HFF-Myc (cell line): ENCODE measurements at regions not wholly inside any gene's neighbourhood (a gene's known extent, or its start where the extent isn't known, plus 50 kb on each side); places are given as distances from the start of the nearest gene placed in this dataset.

ENCODE experiments used
- DNase-seq: peaks from one replicate; pipeline ENCODE4 v3.0.0-alpha.2; 2011; ENCODE audit warnings: low read depth; ENCODE audit errors: extremely low read depth
- H3K4me3 ChIP-seq: replicated peaks from 2 replicates; pipeline ENCODE4 v1.5.1; 2011; ENCODE audit warnings: low read depth, mild to moderate bottlenecking, control low read depth, low read length
- CTCF ChIP-seq: IDR thresholded peaks from 2 replicates; pipeline ENCODE4 v1.5.1; 2012; ENCODE audit warnings: mild to moderate bottlenecking, low read depth, low read length, control low read depth; ENCODE audit errors: missing control alignments

GRCh38 chr3:25025236-25025635, 402.8 kb upstream of the RARB start:
- no peak overlapping the region for H3K4me3 ChIP-seq
- TF ChIP-seq CTCF = no peak
- no peak for DNase-seq

GRCh38 chr3:25027650-25028049, 400.4 kb upstream of the RARB start:
- H3K4me3 ChIP-seq = no peak overlapping the region
- no peak for DNase-seq
- no peak for TF ChIP-seq CTCF

- H3K4me3 ChIP-seq = no peak overlapping the region
- no peak for DNase-seq
- TF ChIP-seq CTCF = no peak
These were observed 398.2 kb upstream of the RARB start for GRCh38 chr3:25029820-25030219.

- no peak overlapping the region for H3K4me3 ChIP-seq
- no peak for TF ChIP-seq CTCF
- DNase-seq = no peak
These were observed 395.7 kb upstream of the RARB start for GRCh38 chr3:25032344-25032743.

GRCh38 chr3:25033407-25034029, 394.5 kb upstream of the RARB start:
- TF ChIP-seq CTCF = peak; percentile 70
- DNase-seq = no peak
- H3K4me3 ChIP-seq = no peak overlapping the region

GRCh38 chr3:25035526-25035925, 392.5 kb upstream of the RARB start:
- no peak for DNase-seq
- TF ChIP-seq CTCF = no peak
- no peak overlapping the region for H3K4me3 ChIP-seq

- H3K4me3 ChIP-seq = no peak overlapping the region
- no peak for TF ChIP-seq CTCF
- DNase-seq = no peak
These were observed 391.4 kb upstream of the RARB start for GRCh38 chr3:25036633-25037032.
